Femur (tissue), 1 donor: ENCODE measurements at regions not wholly inside any gene's neighbourhood (a gene's known extent, or its start where the extent isn't known, plus 50 kb on each side); places are given as distances from the start of the nearest gene placed in this dataset.
"Not testable (repeated sequence)": the region's sequence is repeated elsewhere in the genome, so short reads cannot be mapped to it uniquely, and the experiment has no call there.

Experiments used
- DNase-seq: peaks from one replicate; pipeline ENCODE4 v3.0.0-alpha.2; 2017

DNA sequence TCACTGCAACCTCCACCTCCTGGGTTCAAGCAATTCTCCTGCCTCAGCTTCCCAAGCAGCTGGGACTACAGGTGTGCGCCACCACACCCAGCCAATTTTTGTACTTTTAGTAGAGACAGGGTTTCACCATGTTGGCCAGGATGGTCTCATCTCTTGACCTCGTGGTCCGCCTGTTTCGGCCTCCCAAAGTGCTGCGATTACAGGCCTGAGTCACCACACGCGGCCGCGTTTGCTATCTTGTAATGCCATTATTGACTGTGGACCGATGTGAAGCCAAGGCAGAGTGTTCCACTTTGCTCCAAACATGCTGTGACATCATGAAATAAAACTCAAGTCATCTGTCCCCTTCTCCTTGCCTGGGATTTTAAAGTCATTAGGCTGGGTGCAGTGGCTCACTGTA lies 72.1 kb upstream of the CHD2 start:
- DNase-seq, result not testable (repeated sequence)

DNA sequence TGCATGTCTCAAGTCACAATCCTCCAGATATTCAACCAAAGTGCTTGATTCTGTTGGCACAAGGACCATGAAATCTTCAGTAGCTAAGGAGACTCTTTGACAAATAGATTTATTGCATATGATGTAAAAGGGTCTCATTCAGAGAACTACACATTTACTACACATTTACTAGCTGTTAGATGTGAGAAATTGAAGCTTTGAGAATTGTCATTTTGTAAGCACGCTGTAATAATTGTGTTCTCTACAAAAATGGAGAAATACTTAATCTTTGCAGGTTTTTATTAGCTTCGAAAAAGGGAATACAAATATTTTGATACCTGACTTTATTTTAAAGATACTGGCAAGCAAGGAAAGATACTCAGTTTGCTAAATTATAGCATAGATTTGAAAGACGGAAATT lies 70.2 kb upstream of the CHD2 start:
- DNase-seq, result no peak

DNA sequence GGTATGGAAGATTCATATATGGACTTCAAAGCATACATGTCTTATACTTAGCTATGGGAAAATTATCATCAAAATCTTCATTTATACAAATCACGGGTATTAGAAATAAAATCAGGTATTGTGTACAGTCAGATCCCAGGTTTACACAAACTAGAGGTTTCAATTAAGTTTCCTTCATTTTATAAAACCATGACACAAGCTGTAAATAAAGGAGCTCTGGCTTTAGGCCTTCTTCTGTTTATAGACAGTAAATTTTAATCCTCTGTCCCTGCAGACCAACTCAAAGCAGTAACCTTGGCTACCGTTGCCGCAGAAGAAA lies 68.8 kb upstream of the CHD2 start:
- DNase-seq, result no peak

DNA sequence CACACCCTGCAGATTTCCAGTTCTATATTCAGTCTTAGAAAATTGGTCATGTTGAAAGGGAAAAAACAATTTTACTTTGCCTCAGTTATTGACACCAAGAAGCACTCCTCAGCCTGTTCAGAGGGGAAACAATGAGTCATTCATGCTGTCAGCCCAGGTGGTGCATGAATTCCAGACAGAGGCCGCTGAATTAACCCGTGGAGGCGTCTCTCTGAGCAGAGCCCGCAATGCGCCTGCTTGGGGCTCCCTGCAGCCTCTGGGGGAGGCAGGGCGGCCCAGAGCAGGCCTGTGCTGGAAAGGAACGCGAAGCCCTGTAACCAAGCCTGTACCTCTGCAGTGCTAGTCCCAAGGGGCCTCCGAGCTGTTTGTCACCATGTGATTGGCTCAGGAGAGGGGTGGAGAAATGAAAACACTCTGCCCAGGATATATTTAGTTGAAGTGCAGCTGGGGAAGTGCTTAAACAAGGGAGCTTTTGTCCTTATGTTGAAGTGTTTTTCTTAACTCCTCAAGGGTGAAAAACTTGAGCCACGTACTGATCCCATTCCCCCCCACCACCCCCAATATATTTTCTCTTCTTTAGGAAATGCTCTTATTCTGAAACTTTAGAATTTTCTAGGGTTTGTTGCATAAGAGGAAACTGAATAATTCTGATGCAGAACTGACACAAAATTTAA lies 68.3 kb upstream of the CHD2 start:
- peak; percentile 95 for DNase-seq

DNA sequence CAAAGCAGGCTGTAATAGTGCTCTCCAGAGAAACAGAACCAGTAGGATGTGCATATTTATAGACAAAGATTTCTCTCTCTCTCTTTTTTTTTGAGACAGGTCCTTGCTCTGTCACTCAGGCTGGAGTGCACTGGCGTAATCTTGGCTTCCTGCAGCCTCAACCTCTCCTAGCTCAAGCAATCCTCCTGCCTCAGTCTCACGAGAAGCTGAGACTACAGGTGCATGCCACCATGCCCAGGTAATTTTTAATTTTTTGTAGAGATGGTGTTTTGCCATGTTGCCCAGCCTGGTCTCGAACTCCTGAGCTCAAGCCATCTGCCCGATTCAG lies 67.1 kb upstream of the CHD2 start:
- no peak for DNase-seq

DNA sequence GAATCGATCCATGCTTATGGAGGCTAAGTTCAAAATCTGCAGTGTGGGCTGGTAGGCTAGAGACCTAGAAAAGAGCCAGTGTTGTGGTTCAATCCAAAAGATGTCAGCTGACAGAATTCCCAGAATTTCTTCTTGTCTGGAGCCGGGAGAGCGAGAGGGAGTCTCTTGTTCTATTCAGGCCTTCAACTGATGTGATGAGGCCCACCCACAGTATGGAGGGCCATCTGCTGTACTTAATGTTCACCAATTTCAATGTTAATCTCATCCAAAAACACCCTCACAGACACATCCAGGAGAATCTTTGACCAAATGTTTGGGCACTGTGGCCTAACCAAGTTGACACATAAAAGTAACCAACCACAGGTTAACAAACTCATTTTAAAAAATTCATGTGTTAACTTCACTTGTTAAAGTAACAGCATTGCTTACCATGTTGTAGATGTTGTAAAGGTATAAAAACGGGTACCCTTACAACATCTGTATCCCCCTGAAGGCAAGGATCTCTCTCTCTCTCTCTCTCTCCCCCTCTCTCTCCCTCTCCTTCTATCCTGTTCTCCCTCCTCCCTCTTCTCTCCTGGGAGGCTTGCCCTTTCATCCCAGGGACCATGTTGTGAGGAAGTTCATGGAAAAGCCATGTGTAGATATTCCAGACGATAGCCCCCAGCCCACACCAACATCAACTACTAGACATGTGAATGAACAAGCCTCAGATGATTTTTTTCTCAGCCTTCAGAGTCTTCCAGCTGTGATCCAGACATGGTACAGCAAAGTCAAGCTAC lies 66.4 kb upstream of the CHD2 start:
- no peak for DNase-seq

DNA sequence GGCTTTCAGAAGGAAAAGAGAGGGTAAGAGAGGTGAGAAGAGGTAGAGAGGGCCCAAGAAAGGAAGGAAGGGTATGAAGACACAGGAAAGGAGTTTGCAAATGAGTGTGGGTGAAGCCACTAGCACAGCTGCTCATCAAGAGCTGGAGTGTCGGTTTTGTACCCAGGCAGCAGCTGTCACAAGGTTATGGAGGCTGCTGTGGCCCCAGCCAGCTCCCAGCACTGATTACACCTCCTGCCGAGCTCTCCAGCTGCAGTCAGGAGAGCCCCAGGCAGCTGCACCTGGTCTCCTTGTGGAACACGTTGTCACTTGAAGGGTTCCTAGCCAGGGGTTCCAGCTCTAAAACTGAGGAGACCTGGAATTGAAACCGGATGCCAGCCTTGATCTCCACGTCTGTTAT lies 60.4 kb upstream of the CHD2 start:
- DNase-seq, result peak; percentile 35

DNA sequence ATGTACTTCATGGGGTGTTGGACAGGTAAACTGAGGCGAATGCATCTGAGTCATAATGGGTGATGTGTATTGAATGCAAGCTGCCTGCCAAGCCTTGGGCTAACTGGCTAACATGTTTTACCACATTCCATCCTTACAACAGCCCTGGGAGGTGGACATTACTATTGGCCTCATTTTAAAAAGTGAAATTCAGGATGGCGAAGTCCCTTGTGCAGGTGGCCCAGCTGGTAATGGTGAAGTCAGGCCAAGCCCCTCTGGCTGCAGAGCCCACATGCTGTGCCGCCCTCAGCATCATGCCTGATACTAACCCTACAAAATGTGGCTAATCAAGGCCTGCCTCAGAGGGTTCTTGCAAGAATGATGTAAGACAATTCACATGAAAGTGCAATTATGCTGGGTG lies 60.0 kb upstream of the CHD2 start:
- no peak for DNase-seq

DNA sequence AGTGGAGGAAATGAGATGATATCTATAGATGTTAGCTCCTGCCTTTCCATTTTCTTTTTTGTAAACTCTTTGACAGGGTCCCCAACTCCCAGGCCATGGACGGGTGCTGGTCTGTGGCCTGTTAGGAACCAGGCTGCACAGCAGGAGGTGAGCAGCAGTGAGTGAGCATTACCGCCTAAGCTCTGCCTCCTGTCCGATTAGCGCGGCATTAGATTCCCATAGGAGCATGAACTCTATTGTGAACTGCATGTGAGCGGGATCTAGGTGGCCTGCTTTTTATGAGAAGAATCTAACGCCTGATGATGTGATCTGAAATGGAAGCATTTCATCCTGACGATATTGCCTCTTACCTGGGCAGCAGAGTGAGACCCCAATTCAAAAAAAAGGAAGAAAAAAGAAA lies 56.8 kb upstream of the CHD2 start:
- no peak for DNase-seq

DNA sequence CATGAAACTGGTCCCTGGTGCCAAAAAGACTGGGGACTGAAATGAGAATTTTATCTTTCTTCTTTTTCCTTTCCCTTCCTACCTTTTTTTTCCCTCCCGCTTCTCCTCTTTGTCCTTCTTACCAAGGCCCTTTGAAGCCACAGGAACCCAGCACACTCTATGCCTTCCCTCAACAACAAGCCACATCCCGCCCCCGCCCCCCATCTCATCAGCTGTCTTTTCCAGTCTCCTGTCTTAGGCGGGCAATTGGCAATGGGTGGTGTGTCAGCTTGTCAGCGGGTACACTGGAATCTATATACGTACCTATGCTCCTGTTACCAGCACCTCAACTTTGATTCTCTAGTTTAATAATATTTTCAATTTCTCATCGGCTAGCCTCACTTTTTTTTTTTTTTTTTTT lies 56.3 kb upstream of the CHD2 start:
- no peak for DNase-seq

DNA sequence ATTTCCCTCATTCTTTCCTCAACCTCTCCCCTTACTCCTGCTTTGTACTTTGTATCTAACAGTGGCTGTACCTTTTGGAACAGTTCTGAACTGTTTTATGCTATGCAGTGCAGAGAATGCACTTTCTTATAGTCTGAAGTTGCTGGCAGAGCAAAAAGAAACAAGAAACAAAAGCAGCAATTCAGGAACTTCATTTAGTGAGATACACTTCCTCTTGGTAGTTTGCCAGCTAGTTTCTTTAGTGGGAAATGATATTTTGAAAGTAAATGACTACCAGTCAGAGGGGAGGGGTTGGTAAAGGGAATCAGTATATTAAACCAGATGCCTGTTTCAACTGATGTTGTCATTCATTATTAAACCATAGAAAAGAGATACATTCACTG lies 55.0 kb upstream of the CHD2 start:
- DNase-seq, result no peak

DNA sequence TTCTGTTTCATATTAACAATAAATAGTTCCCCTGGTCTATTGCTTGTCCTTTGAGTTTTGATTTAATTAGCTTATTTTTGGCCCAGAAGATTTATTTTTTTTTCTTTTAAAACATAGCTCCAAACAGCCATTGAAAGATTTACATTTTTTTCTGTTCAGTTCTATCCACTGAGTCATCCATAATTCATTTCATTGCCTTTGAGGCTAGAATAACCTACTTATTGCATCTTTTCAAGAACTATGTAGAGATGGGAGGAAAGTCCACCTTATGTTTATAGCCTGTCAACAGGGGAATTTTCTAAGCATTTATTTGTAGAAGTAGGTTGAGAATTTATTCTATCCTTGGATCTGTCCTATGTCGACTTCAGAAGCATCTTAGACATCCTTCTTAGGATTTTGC lies 53.4 kb upstream of the CHD2 start:
- DNase-seq, result no peak

DNA sequence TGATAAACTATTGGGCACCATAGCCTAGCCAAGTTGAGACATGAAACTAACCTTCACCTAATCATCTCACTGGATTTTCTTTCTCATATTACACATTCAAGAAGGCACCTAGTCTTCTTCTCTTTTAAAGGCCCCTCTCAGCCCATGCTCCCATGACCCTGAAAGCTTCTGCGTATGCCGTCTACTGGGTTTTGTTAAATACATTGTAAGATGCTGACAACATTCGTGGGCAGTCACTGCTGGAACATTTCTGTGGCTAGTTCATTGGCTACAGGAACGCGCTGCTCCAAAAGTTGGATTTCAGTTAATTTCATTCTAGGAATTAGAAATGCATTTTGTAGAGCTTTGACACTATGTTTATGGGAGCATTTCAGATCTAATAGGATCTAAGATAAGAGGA lies 52.3 kb upstream of the CHD2 start:
- DNase-seq, result no peak

DNA sequence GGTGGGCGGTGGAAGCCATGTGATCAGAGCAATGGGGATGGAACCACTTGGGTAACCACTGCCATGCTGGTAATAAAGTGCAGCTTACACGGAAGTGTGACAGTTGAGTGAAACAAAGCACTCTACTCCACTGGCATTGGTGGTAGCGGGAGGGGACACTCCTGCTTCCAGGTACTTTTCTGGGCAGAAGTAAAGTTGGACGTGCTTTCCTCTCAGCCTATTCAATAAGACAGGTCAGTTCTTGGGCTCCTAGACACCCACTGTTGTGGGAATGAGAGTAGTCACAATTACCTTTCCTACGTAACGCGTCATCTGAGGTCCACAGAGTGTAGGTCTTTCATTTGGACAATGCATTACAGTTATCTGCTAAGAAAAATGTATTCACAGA lies 51.7 kb upstream of the CHD2 start:
- DNase-seq, result no peak

DNA sequence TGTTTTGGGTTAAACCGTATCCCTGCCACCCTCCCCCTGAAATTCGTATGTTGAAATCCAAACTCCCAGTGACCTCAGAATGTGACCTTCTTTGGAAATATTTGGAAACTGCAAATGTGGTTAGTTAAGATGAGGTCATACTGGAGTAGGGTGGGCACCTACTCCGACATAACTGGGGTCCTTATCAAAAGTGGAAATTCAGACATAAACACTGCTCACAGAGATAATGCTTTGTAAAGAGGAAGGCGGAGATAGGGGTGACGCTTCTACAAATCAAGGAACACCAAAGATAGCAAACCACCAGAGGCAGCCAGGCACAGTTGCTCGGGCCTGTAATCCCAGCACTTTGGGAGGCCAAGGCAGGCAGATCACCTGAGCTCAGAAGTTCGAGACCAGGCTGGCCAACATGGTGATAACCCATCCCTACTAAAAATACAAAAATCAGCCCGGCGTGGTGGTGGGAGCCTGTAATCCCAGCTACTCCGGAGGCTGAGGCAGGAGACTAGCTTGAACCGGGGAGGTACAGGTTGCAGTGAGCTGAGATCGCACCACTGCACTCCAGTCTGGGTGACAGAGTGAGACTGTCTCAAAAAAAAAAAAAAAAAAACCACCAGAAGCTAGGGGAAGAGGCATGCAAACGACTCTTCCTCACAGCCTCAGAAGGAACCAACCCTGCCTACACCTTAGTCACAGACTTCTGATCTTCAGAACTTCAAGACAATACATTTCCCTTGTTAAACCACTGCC lies 51.1 kb upstream of the CHD2 start:
- DNase-seq, result no peak

DNA sequence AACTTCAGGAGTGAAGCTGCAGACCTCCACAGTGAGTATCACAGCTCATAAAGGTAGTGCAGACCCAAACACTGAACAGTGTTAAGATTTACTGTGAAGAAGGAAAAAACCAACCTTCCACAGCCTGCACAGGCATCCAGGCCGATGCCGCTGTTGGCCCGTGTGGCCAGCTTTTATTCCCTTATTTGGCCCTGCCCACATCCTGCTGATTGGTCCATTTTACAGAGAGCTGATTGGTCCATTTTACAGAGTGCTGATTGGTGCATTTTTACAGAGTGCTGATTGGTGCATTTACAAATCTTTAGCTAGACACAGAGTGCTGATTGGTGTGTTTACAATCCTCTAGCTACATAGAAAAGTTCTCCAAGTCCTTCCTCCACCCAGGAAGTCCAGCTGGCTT lies 49.9 kb upstream of the CHD2 start:
- not testable (repeated sequence) for DNase-seq
